Suprapubic skin (tissue), 3 donors: ENCODE measurements at regions not wholly inside any gene's neighbourhood (a gene's known extent, or its start where the extent isn't known, plus 50 kb on each side); places are given as distances from the start of the nearest gene placed in this dataset.

Source experiments
- POLR2AphosphoS5 ChIP-seq, 3 donors: sonication (generic); formaldehyde crosslinking; IDR thresholded peaks; one replicate each; pipeline ENCODE4 v1.6.1; 2017; ENCODE audit warnings: antibody characterized with exemption in 3 of 3
- TF ChIP-seq, protein P1 (sequence below), 2 donors: fragments of 200-600 bp in 1 of 2; fragments of 450-650 bp in 1 of 2; sonication (generic) in 1 of 2; IDR thresholded peaks; one replicate each; pipeline ENCODE4 v1.5.1; 2016 to 2019; ENCODE audit warnings: antibody characterized with exemption in 2 of 2, mild to moderate bottlenecking in 1 of 2, moderate library complexity in 1 of 2

DNA sequence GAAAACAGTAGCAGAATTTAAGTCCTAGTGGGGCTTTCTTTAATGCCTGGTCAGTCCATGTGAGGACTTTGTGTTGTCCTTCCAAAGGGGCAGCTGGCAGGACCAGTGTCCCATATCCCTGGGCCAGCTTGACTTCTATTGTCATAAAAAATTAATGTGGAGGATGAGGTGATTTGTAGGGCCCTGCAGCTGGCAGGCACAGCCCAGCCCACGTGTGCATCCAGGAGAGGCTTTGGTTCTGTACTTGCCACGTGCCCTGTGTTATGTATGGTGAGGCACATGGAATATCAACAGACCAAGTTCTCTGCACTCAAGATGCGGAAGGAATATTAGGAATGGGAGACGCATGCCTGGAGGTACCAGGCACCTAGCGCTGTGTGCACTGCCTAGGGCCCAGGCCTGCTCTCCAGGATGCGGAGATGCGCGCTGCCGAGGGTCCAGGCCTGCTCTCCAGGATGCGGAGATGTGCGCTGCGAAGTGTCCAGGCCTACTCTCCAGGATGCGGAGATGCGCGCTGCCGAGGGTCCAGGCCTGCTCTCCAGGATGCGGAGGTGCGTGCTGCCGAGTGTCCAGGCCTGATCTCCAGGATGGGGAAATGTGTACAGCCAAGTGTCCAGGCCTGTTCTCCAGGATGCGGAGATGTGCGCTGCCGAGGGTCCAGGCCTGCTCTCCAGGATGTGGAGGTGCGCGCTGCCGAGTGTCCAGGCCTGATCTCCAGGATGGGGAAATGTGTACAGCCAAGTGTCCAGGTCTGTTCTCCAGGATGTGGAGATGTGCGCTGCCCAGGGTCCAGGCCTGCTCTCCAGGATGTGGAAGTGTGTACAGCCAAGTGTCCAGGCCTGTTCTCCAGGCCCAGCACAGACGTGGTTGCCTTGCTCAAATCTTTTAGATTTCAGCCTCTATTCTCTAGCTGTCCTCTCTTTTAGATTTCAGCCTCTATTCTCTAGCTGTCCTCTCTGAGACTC lies 183.3 kb upstream of the ROPN1 start:
- TF ChIP-seq, protein P1, sequence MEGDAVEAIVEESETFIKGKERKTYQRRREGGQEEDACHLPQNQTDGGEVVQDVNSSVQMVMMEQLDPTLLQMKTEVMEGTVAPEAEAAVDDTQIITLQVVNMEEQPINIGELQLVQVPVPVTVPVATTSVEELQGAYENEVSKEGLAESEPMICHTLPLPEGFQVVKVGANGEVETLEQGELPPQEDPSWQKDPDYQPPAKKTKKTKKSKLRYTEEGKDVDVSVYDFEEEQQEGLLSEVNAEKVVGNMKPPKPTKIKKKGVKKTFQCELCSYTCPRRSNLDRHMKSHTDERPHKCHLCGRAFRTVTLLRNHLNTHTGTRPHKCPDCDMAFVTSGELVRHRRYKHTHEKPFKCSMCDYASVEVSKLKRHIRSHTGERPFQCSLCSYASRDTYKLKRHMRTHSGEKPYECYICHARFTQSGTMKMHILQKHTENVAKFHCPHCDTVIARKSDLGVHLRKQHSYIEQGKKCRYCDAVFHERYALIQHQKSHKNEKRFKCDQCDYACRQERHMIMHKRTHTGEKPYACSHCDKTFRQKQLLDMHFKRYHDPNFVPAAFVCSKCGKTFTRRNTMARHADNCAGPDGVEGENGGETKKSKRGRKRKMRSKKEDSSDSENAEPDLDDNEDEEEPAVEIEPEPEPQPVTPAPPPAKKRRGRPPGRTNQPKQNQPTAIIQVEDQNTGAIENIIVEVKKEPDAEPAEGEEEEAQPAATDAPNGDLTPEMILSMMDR (IDR thresholded peaks at IDR 0.05), result no peak
- TF ChIP-seq POLR2AphosphoS5 (IDR thresholded peaks at IDR 0.05), result no peak
